Neuronal stem cell (in vitro differentiated cells): ENCODE measurements at regions not wholly inside any gene's neighbourhood (a gene's known extent, or its start where the extent isn't known, plus 50 kb on each side); places are given as distances from the start of the nearest gene placed in this dataset.
"Not testable (repeated sequence)": the region's sequence is repeated elsewhere in the genome, so short reads cannot be mapped to it uniquely, and the experiment has no call there.

Experiments
- DNase-seq: peaks from one replicate; pipeline ENCODE4 v3.0.0-alpha.2; 2013; ENCODE audit warnings: low spot score
- H2AFZ ChIP-seq: one replicate; pipeline ENCODE4 v1.6.1; 2013; ENCODE audit warnings: mild to moderate bottlenecking, low read length, inconsistent platforms
- H2AK5ac ChIP-seq: 2 replicates; pipeline ENCODE4 v1.6.1; 2013; ENCODE audit warnings: low read depth, mild to moderate bottlenecking, inconsistent platforms, low read length, moderate library complexity, mixed read lengths
- H2BK120ac ChIP-seq: 2 replicates; pipeline ENCODE4 v1.6.1; 2013; ENCODE audit warnings: low read depth, mild to moderate bottlenecking, inconsistent platforms, low read length, moderate library complexity, mixed read lengths
- H2BK12ac ChIP-seq: one replicate; pipeline ENCODE4 v1.6.1; 2013; ENCODE audit warnings: low read length, inconsistent platforms
- H2BK15ac ChIP-seq: 2 replicates; pipeline ENCODE4 v1.6.1; 2013; ENCODE audit warnings: mild to moderate bottlenecking, low read length, inconsistent platforms, mixed read lengths
- H2BK5ac ChIP-seq: one replicate; pipeline ENCODE4 v1.6.1; 2013; ENCODE audit warnings: inconsistent platforms, mild to moderate bottlenecking, low read length, moderate library complexity
- H3K14ac ChIP-seq: one replicate; pipeline ENCODE4 v1.6.1; 2013; ENCODE audit warnings: low read length, inconsistent platforms
- H3K18ac ChIP-seq: 2 replicates; pipeline ENCODE4 v1.6.1; 2013; ENCODE audit warnings: low read length, inconsistent platforms
- H3K23ac ChIP-seq: 2 replicates; pipeline ENCODE4 v1.6.1; 2013; ENCODE audit warnings: low read depth, mild to moderate bottlenecking, mixed read lengths, low read length, inconsistent platforms; ENCODE audit not compliant: poor library complexity
- H3K27ac ChIP-seq: replicated peaks from 3 replicates; pipeline ENCODE4 v1.5.1; 2013; ENCODE audit warnings: low read length, inconsistent platforms
- H3K27me3 ChIP-seq, 3 experiments: 2 replicates each; pipeline ENCODE4 v1.6.1; 2013; ENCODE audit warnings: low read length in 3 of 3, mild to moderate bottlenecking in 2 of 3, inconsistent platforms in 1 of 3, low read depth in 1 of 3, mixed read lengths in 1 of 3, moderate library complexity in 1 of 3; ENCODE audit not compliant: control insufficient read depth in 3 of 3, insufficient read depth in 3 of 3
- H3K36me3 ChIP-seq, 2 donors: replicated peaks in 1 of 2; 2 replicates each; pipeline ENCODE4 v1.6.1; 2013; ENCODE audit warnings: low read length in 2 of 2; ENCODE audit not compliant: control insufficient read depth in 2 of 2, insufficient read depth in 2 of 2
- H3K4ac ChIP-seq: 2 replicates; pipeline ENCODE4 v1.6.1; 2013; ENCODE audit warnings: inconsistent platforms, mild to moderate bottlenecking, low read length, moderate library complexity
- H3K4me1 ChIP-seq, 2 donors: 1 replicate in 1 of 2; 2 replicates in 1 of 2; pipeline ENCODE4 v1.6.1; 2013; ENCODE audit warnings: low read length in 2 of 2, low read depth in 1 of 2; ENCODE audit not compliant: control insufficient read depth in 2 of 2, insufficient read depth in 1 of 2
- H3K4me2 ChIP-seq: one replicate; pipeline ENCODE4 v1.6.1; 2013; ENCODE audit warnings: mild to moderate bottlenecking, low read length, inconsistent platforms; ENCODE audit not compliant: insufficient read depth, poor library complexity, severe bottlenecking
- H3K4me3 ChIP-seq, 2 donors: 2 replicates each; pipeline ENCODE4 v1.5.1; 2013; ENCODE audit warnings: low read length in 2 of 2, mild to moderate bottlenecking in 2 of 2, inconsistent platforms in 1 of 2, moderate library complexity in 1 of 2
- H3K79me1 ChIP-seq: one replicate; pipeline ENCODE4 v1.6.1; 2013; ENCODE audit warnings: low read depth, mild to moderate bottlenecking, inconsistent platforms, low read length, moderate library complexity
- H3K9ac ChIP-seq: one replicate; pipeline ENCODE4 v1.6.1; 2013; ENCODE audit warnings: mild to moderate bottlenecking, low read depth, low read length, inconsistent platforms; ENCODE audit not compliant: poor library complexity
- H3K9me3 ChIP-seq, 2 donors: replicated peaks in 1 of 2; 2 replicates each; pipeline versions ENCODE3 to v1.6.1; 2013; ENCODE audit warnings: low read length in 2 of 2, mild to moderate bottlenecking in 2 of 2, inconsistent platforms in 1 of 2, low read depth in 1 of 2, mixed read lengths in 1 of 2, moderate library complexity in 1 of 2; ENCODE audit not compliant: control insufficient read depth in 2 of 2, insufficient read depth in 1 of 2
- H4K8ac ChIP-seq: one replicate; pipeline ENCODE4 v1.6.1; 2013; ENCODE audit warnings: low read depth, mild to moderate bottlenecking, inconsistent platforms, low read length, moderate library complexity
- H4K91ac ChIP-seq: one replicate; pipeline ENCODE4 v1.6.1; 2013; ENCODE audit warnings: low read length, low read depth, mild to moderate bottlenecking, inconsistent platforms; ENCODE audit not compliant: poor library complexity
- WGBS, 2 donors: extraction: QIAGEN DNeasy Blood & Tissue Kit; methylation state at CpG; one replicate each; pipeline ENCODE4 v1.1.7; 2013; ENCODE audit warnings: missing lambda C conversion rate in 2 of 2, mixed read lengths in 1 of 2; ENCODE audit not compliant: insufficient read length in 2 of 2, insufficient replicate concordance in 1 of 2; ENCODE audit errors: extremely low coverage in 2 of 2; 5-methylcytosine and 5-hydroxymethylcytosine counted together

DNA sequence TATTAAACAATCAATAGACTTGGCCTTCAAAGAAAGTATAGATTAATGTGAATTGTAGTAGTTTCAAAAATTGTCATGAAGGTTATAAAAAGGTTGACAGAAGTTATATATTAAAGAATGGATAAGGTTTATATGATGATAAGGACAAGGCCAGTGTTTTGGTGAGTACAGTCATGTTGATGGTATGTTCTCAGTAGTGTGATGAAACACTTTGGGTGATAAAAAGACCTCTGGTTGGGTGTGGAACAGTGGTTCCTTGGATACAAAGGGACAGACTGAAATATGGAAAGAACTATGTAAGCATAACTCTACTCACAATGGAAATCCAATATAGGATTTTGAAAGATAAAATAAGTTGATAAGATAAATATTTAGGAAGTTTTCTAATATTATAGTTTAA, 866.3 kb downstream of the ANKRD7 start:
- Histone ChIP-seq H4K8ac (no peak overlapping the region), H3K4me1 (no peaks in the 10 kb centered on the region), H3K4me3 (no peak overlapping the region), H3K9ac (no peak overlapping the region), H2BK12ac (no peak overlapping the region), H4K91ac (no peak overlapping the region), H3K14ac (no peak overlapping the region), H2AFZ (no peak overlapping the region), H2BK15ac (no peak overlapping the region), H3K9me3 (no peaks in the 10 kb centered on the region), H2AK5ac (no peak overlapping the region), H3K4ac (no peak overlapping the region), H3K23ac (no peak overlapping the region), H3K27ac (no peak overlapping the region), H2BK120ac (no peak overlapping the region), H3K4me2 (no peak overlapping the region), H2BK5ac (no peak overlapping the region), H3K79me1 (no peaks in the 10 kb centered on the region), H3K18ac (no peak overlapping the region), H3K27me3 (no peaks in the 10 kb centered on the region), H3K36me3 (no peaks in the 10 kb centered on the region)
- DNase-seq, result no peak

DNA sequence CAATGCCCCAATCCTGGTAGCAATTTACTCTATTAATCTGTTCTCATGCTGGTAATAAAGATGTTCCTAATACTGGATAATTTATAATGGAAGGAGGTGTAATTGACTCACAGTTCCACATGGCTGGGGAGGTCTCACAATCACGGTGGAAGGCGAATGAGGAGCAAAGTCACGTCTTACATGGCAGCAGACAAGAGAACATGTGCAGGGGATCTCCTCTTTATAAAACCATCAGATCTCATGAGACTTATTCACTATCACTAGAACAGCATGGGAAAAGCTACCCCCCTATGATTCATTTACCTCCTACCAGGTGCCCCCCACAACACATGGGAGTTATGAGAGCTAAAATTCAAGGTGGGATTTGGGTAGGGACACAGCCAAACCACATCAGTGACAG, 872.2 kb downstream of the ANKRD7 start:
- no peak overlapping the region for H2BK5ac ChIP-seq
- no peak overlapping the region for H4K8ac ChIP-seq
- DNase-seq, result no peak
- H3K4ac ChIP-seq, result no peak overlapping the region
- no peak overlapping the region for H3K14ac ChIP-seq
- no peak overlapping the region for H3K27ac ChIP-seq
- H2BK120ac ChIP-seq, result no peak overlapping the region
- no peak overlapping the region for H2BK15ac ChIP-seq
- no peak overlapping the region for H3K9ac ChIP-seq
- WGBS, 2 donors, result no CpG with 5 or more reads among the region's 3 CpGs
- no peak overlapping the region for H2AK5ac ChIP-seq
- no peak overlapping the region for H2AFZ ChIP-seq
- peaks cover 0 to 3% of the 10 kb centered on the region in 2 donors for H3K4me1 ChIP-seq
- H3K79me1 ChIP-seq, result no peaks in the 10 kb centered on the region
- H3K23ac ChIP-seq, result no peak overlapping the region
- H3K27me3 ChIP-seq, result no peaks in the 10 kb centered on the region
- no peak overlapping the region for H4K91ac ChIP-seq
- no peak overlapping the region for H3K4me3 ChIP-seq
- no peak overlapping the region for H3K18ac ChIP-seq
- peaks cover 0 to 1% of the 10 kb centered on the region in 2 donors for H3K9me3 ChIP-seq
- no peak overlapping the region for H3K4me2 ChIP-seq
- H2BK12ac ChIP-seq, result no peak overlapping the region
- H3K36me3 ChIP-seq, result no peaks in the 10 kb centered on the region

DNA sequence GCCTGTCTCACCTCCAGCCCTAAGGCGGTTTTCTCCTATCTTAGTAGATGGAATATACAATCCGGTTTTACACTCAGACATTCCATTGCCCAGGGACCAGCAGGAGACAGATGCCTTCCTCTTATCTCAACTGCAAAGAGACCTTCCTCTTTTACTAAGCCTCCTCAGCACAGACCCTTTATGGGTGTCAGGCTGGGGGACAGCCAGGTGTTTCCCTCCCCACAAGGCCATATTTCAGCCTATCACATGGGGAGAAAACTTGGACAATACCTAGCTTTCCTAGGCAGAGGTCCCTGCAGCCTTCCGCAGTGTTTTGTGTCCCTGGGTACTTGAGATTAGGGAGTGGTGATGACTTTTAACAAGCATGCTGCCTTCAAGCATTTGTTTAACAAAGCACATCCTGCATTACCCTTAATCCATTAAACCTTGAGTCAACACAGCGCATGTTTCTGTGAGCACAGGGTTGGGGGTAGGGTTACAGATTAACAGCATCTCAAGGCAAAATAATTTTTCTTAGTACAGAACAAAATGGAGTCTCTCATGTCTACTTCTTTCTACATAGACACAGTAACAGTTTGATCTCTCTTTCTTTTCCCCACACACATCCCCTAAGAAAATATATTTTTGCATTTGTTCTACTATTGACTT, 876.2 kb downstream of the ANKRD7 start:
- H2BK120ac ChIP-seq, H2AK5ac ChIP-seq, DNase-seq, H2AFZ ChIP-seq, H4K91ac ChIP-seq, H3K23ac ChIP-seq, H2BK12ac ChIP-seq, H3K4me1 ChIP-seq, H4K8ac ChIP-seq, H3K27ac ChIP-seq, H3K27me3 ChIP-seq, H2BK5ac ChIP-seq, H3K4ac ChIP-seq, H2BK15ac ChIP-seq, H3K79me1 ChIP-seq, H3K4me3 ChIP-seq, H3K14ac ChIP-seq, H3K36me3 ChIP-seq, H3K4me2 ChIP-seq, H3K9ac ChIP-seq, H3K18ac ChIP-seq, H3K9me3 ChIP-seq: not testable (repeated sequence)
- WGBS, 2 donors, result no CpG with 5 or more reads among the region's 4 CpGs

DNA sequence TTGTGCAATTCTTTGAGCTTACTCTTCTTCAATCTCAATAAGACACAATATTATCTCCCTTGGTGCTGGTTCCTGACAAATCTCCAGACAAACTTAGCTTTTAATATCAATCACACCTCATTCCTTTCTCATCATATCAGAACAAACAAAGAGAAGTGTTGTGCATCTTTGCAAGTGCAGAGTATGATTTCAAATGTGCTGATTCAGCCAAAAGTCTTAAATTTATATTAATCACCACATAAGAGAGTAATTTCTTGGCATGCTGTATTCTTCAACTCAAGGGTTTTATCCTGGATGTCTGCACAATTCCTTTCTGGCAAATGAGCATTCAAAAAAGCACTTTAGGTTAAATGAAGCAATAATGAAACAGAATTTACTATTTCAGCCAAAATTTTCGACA, 877.8 kb downstream of the ANKRD7 start:
- no peak overlapping the region for H3K4me3 ChIP-seq
- H2BK12ac ChIP-seq, result no peak overlapping the region
- H3K27me3 ChIP-seq, result no peaks in the 10 kb centered on the region
- H3K9ac ChIP-seq, result no peak overlapping the region
- no peak overlapping the region for H3K18ac ChIP-seq
- H4K91ac ChIP-seq, result no peak overlapping the region
- H2AK5ac ChIP-seq, result no peak overlapping the region
- H2AFZ ChIP-seq, result no peak overlapping the region
- H3K14ac ChIP-seq, result no peak overlapping the region
- no peaks in the 10 kb centered on the region for H3K9me3 ChIP-seq
- H2BK5ac ChIP-seq, result no peak overlapping the region
- no CpG with 5 or more reads among the region's 1 CpG for WGBS, 2 donors
- H3K4me1 ChIP-seq, result peaks cover 0 to 3% of the 10 kb centered on the region in 2 donors
- H3K23ac ChIP-seq, result no peak overlapping the region
- no peak overlapping the region for H4K8ac ChIP-seq
- no peak for DNase-seq
- no peak overlapping the region for H2BK120ac ChIP-seq
- no peak overlapping the region for H2BK15ac ChIP-seq
- H3K4me2 ChIP-seq, result no peak overlapping the region
- no peaks in the 10 kb centered on the region for H3K36me3 ChIP-seq
- H3K4ac ChIP-seq, result no peak overlapping the region
- H3K79me1 ChIP-seq, result no peaks in the 10 kb centered on the region
- no peak overlapping the region for H3K27ac ChIP-seq
